WTC11 (cell line): ENCODE measurements at regions not wholly inside any gene's neighbourhood (a gene's known extent, or its start where the extent isn't known, plus 50 kb on each side); places are given as distances from the start of the nearest gene placed in this dataset.

Experiments
- ATAC-seq: fragments of 200-7000 bp; cut with Tn5 transposase; 2 replicates; pipeline ENCODE4 v1.10.0; 2021; ENCODE audit warnings: mild to moderate bottlenecking, moderate library complexity
- CTCF ChIA-PET: fragments of 300-600 bp; sonication (Branson Sonifier 250); formaldehyde crosslinking; loops from one replicate; lab custom pipeline; 2021; ENCODE audit warnings: antibody characterized with exemption; lab: Charles Lee
- POLR2A ChIA-PET: fragments of 350-600 bp; sonication (Branson Sonifier 250); formaldehyde crosslinking; loops from one replicate; lab custom pipeline; 2021; ENCODE audit warnings: antibody characterized with exemption; lab: Charles Lee
- DNase-seq: peaks from one replicate; pipeline ENCODE4 v3.0.0; 2021; ENCODE audit warnings: low spot score
- H3K27ac Mint-ChIP-seq: 2 replicates; pipeline ENCODE4 v1.8.0; 2021; ENCODE audit warnings: mixed read lengths
- H3K27me3 Mint-ChIP-seq: 2 replicates; pipeline ENCODE4 v1.8.0; 2021; ENCODE audit warnings: low read depth, mild to moderate bottlenecking, moderate library complexity, mixed read lengths
- H3K36me3 Mint-ChIP-seq: 2 replicates; pipeline ENCODE4 v1.8.0; 2021; ENCODE audit warnings: mixed read lengths
- H3K4me1 Mint-ChIP-seq: 2 replicates; pipeline ENCODE4 v1.8.0; 2022; ENCODE audit warnings: mixed read lengths
- H3K4me3 Mint-ChIP-seq: 2 replicates; pipeline ENCODE4 v1.8.0; 2021; ENCODE audit warnings: mild to moderate bottlenecking, moderate library complexity, mixed read lengths
- H3K9me3 Mint-ChIP-seq: 2 replicates; pipeline ENCODE4 v1.8.0; 2021; ENCODE audit warnings: mixed read lengths
- KAT7 ChIP-seq: sonication (generic); formaldehyde crosslinking; IDR thresholded peaks from 2 replicates; pipeline ENCODE4 v1.8.1; 2023; ENCODE audit warnings: missing genetic modification reagents, mild to moderate bottlenecking, borderline replicate concordance
- NR2C2 ChIP-seq: sonication (generic); formaldehyde crosslinking; IDR thresholded peaks from 2 replicates; pipeline ENCODE4 v1.8.0; 2022; ENCODE audit warnings: mild to moderate bottlenecking, missing genetic modification reagents
- NR3C1 ChIP-seq: sonication (generic); formaldehyde crosslinking; conservative IDR thresholded peaks from 2 replicates; pipeline ENCODE4 v1.8.1; 2023; ENCODE audit warnings: low read depth, mild to moderate bottlenecking, missing genetic modification reagents
- PRDM15 ChIP-seq: sonication (generic); formaldehyde crosslinking; IDR thresholded peaks from 2 replicates; pipeline ENCODE4 v1.8.0; 2022; ENCODE audit warnings: missing genetic modification reagents
- RORB ChIP-seq: fragments of 250-450 bp; sonication (Bioruptor Pico); IDR thresholded peaks from 2 replicates; pipeline ENCODE4 v1.9.0; 2021; ENCODE audit warnings: mild to moderate bottlenecking
- ZNF219 ChIP-seq: sonication (generic); formaldehyde crosslinking; IDR thresholded peaks from 2 replicates; pipeline ENCODE4 v1.8.0; 2023; ENCODE audit warnings: missing genetic modification reagents, mild to moderate bottlenecking, borderline replicate concordance
- ZNF416 ChIP-seq: fragments of 250-450 bp; sonication (Bioruptor Pico); IDR thresholded peaks from 2 replicates; pipeline ENCODE4 v1.9.0; 2021; ENCODE audit warnings: mild to moderate bottlenecking, inconsistent platforms
- TF ChIP-seq, protein P1 (sequence below): fragments of 250-450 bp; sonication (Bioruptor Pico); IDR thresholded peaks from 2 replicates; pipeline ENCODE4 v1.9.0; 2021; ENCODE audit warnings: mild to moderate bottlenecking, borderline replicate concordance
- TF ChIP-seq, protein P2 (sequence below): sonication (generic); formaldehyde crosslinking; conservative IDR thresholded peaks from 2 replicates; pipeline ENCODE4 v1.8.1; 2022; ENCODE audit warnings: mild to moderate bottlenecking, missing genetic modification reagents
- TF ChIP-seq, protein P3 (sequence below): sonication (generic); formaldehyde crosslinking; IDR thresholded peaks from 2 replicates; pipeline ENCODE4 v1.8.0; 2022; ENCODE audit warnings: mild to moderate bottlenecking, missing genetic modification reagents

DNA sequence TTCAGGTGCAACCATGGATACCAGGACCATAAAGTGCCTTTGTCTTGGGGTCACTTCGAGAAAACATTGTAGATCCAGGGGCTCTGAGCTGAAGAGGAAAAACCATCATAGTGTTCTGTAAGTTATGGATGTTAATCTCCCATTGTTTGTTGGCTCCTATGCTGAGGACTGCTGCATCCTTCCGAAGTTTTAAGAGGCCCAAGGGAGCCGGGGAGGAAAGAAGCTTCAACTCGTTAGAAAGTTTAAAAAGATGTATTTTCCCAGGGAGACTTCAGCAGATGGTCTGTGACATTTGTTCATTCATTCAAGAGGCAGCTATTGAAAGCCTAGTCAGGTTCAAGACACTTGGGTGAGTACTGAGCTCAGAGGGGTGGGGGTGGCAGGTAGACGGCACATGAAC is 378.8 kb upstream of the TBX3 start (continued):
- TF ChIP-seq, protein P1, sequence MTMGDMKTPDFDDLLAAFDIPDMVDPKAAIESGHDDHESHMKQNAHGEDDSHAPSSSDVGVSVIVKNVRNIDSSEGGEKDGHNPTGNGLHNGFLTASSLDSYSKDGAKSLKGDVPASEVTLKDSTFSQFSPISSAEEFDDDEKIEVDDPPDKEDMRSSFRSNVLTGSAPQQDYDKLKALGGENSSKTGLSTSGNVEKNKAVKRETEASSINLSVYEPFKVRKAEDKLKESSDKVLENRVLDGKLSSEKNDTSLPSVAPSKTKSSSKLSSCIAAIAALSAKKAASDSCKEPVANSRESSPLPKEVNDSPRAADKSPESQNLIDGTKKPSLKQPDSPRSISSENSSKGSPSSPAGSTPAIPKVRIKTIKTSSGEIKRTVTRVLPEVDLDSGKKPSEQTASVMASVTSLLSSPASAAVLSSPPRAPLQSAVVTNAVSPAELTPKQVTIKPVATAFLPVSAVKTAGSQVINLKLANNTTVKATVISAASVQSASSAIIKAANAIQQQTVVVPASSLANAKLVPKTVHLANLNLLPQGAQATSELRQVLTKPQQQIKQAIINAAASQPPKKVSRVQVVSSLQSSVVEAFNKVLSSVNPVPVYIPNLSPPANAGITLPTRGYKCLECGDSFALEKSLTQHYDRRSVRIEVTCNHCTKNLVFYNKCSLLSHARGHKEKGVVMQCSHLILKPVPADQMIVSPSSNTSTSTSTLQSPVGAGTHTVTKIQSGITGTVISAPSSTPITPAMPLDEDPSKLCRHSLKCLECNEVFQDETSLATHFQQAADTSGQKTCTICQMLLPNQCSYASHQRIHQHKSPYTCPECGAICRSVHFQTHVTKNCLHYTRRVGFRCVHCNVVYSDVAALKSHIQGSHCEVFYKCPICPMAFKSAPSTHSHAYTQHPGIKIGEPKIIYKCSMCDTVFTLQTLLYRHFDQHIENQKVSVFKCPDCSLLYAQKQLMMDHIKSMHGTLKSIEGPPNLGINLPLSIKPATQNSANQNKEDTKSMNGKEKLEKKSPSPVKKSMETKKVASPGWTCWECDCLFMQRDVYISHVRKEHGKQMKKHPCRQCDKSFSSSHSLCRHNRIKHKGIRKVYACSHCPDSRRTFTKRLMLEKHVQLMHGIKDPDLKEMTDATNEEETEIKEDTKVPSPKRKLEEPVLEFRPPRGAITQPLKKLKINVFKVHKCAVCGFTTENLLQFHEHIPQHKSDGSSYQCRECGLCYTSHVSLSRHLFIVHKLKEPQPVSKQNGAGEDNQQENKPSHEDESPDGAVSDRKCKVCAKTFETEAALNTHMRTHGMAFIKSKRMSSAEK = no peak
- TF ChIP-seq, all 79 proteins: peak for 0

DNA sequence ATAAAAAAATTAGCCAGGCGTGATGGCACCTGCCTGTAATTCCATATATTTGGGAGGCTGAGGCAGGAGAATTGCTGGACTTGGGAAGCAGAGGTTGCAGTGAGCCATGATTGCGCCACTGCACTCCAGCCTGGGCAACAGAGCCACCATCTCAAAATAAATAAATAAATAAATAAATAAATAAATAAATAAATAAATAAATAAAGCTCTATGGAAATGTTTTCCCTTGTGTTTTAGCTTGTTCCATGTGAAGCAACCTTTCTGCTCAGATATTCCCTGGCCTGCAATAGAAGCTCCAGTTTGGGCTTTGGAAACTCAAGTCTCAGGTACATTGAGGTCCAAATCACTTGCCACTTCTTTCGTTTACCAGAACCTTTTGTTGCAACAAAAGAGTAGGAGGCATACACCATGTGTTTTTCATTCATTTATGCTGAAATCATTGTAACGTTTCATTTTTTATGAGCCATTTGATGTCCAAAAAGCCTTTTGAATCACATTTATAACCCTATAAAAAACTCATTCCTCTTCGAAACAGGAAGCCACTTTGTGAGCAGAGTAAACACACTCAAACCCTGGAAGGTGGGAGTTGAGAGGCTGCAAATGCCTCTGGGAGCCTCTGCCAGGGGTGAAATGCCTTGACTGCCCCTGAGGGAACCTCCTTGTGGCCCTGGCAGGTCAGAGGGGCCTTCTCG is 376.6 kb upstream of the TBX3 start:
- Mint-ChIP-seq H3K36me3 (no peaks in the 10 kb centered on the region), H3K9me3 (peaks cover 3% of the 10 kb centered on the region), H3K27ac (no peak overlapping the region), H3K27me3 (no peaks in the 10 kb centered on the region; the same call in 1 of the 2 replicates), H3K4me1 (peaks cover 20% of the 10 kb centered on the region), H3K4me3 (no peak overlapping the region)
- ChIA-PET POLR2A (no interaction called here), CTCF (no interaction called here)
- TF ChIP-seq, protein P2, sequence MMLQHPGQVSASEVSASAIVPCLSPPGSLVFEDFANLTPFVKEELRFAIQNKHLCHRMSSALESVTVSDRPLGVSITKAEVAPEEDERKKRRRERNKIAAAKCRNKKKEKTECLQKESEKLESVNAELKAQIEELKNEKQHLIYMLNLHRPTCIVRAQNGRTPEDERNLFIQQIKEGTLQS (CRISPR knock-in tag) = no peak
- no peak for TF ChIP-seq PRDM15 (CRISPR knock-in tag)
- TF ChIP-seq, protein P3, sequence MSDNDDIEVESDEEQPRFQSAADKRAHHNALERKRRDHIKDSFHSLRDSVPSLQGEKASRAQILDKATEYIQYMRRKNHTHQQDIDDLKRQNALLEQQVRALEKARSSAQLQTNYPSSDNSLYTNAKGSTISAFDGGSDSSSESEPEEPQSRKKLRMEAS = no peak
- no peak for TF ChIP-seq NR2C2 (CRISPR knock-in tag)
- TF ChIP-seq KAT7 (CRISPR knock-in tag) = no peak
- TF ChIP-seq ZNF416 (CRISPR knock-in tag) = no peak
- no peak for TF ChIP-seq RORB
- TF ChIP-seq, protein P1 = no peak
- no peak for TF ChIP-seq NR3C1 (CRISPR knock-in tag)
- TF ChIP-seq ZNF219 (CRISPR knock-in tag) = no peak
- no peak for DNase-seq
- no peak for ATAC-seq
